ENCODE measurements at regions not wholly inside any gene's neighbourhood (a gene's known extent, or its start where the extent isn't known, plus 50 kb on each side); places are given as distances from the start of the nearest gene placed in this dataset.
"Not testable (repeated sequence)": the region's sequence is repeated elsewhere in the genome, so short reads cannot be mapped to it uniquely, and the experiment has no call there.

- Histone ChIP-seq H3K9ac (no peak overlapping the region), H3K4me3 (no peak overlapping the region), H4K20me1 (no peaks in the 10 kb centered on the region), H3K9me3 (no peaks in the 10 kb centered on the region), H3K4me1 (no peaks in the 10 kb centered on the region), H3K36me3 (no peaks in the 10 kb centered on the region), H3K4me2 (no peak overlapping the region), H3K27ac (no peak overlapping the region), H3K27me3 (no peaks in the 10 kb centered on the region)
- TF ChIP-seq Cebpa-rat (IDR thresholded peaks at IDR 0.05) = no peak
Measured at GRCh38 chr20:26169506-26169905, 472.9 kb upstream of the ZNF337 start.

GRCh38 chr20:26167499-26167898 is 470.8 kb upstream of the ZNF337 start:
- Histone ChIP-seq H3K4me3 (no peak overlapping the region), H3K4me2 (no peak overlapping the region), H3K9ac (no peak overlapping the region), H4K20me1 (no peaks in the 10 kb centered on the region), H3K27me3 (no peaks in the 10 kb centered on the region), H3K27ac (no peak overlapping the region), H3K9me3 (no peaks in the 10 kb centered on the region), H3K4me1 (no peaks in the 10 kb centered on the region), H3K36me3 (no peaks in the 10 kb centered on the region)
- TF ChIP-seq Cebpa-rat (IDR thresholded peaks at IDR 0.05) = no peak

DNA sequence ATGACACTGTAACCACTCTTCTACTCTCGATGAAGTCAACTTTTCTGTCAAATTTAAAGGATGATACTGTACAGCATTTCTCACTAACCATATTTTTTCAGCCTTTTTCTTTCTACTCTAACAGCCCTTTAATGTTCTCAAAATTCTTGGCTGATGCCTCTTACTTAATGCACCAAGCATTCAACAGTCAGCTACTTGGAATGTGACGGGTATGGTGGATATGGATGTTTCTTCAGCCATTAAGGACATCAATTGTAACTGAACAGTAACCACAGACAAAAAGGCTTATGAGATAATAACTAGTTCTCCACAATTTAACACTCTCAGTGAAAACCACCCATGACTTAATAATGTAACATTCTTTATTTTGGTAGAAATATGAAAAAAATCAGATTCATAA is 467.2 kb upstream of the ZNF337 start:
- H3K4me2 ChIP-seq = no peak overlapping the region
- no peaks in the 10 kb centered on the region for H3K36me3 ChIP-seq
- TF ChIP-seq Cebpa-rat (IDR thresholded peaks at IDR 0.05) = no peak
- no peak overlapping the region for H3K9ac ChIP-seq
- H3K4me3 ChIP-seq = no peak overlapping the region
- no peaks in the 10 kb centered on the region for H3K27me3 ChIP-seq
- H3K9me3 ChIP-seq = no peaks in the 10 kb centered on the region
- H3K4me1 ChIP-seq = no peaks in the 10 kb centered on the region
- no peak overlapping the region for H3K27ac ChIP-seq
- H4K20me1 ChIP-seq = no peaks in the 10 kb centered on the region

- not testable (repeated sequence) for H3K9me3 ChIP-seq, H4K20me1 ChIP-seq, H3K4me2 ChIP-seq, H3K4me3 ChIP-seq, H3K27ac ChIP-seq, H3K9ac ChIP-seq, H3K4me1 ChIP-seq, H3K27me3 ChIP-seq, H3K36me3 ChIP-seq
Measured at GRCh38 chr20:26163151-26163550, 466.5 kb upstream of the ZNF337 start.

GRCh38 chr20:26161741-26162140 is 465.1 kb upstream of the ZNF337 start:
- H3K4me3 ChIP-seq, H4K20me1 ChIP-seq, H3K4me1 ChIP-seq, H3K27ac ChIP-seq, H3K9me3 ChIP-seq, H3K4me2 ChIP-seq, H3K27me3 ChIP-seq, H3K36me3 ChIP-seq, H3K9ac ChIP-seq: not testable (repeated sequence)

DNA sequence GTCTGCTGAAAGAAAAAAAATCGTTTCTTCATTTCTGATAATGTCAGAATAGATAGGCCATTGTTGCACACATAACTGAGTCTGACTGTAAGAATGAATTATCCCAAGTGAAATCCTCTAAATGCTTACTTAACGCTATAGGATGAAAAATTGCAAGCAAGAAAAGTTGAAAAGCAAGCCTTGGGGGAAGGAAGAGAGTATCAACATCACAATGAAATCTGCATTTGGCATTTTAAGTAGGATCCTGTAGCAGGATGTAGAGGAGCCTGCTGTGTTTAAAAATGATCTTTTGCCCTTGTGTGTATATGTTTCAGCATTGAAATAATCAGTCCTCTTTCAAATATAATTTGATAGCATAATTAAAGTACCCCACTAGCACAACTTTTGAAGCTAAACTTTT is 464.3 kb upstream of the ZNF337 start:
- not testable (repeated sequence) for H3K4me3 ChIP-seq, H3K4me2 ChIP-seq, H3K9ac ChIP-seq, H3K27me3 ChIP-seq, H3K9me3 ChIP-seq, H3K4me1 ChIP-seq, H3K36me3 ChIP-seq, H3K27ac ChIP-seq, H4K20me1 ChIP-seq

DNA sequence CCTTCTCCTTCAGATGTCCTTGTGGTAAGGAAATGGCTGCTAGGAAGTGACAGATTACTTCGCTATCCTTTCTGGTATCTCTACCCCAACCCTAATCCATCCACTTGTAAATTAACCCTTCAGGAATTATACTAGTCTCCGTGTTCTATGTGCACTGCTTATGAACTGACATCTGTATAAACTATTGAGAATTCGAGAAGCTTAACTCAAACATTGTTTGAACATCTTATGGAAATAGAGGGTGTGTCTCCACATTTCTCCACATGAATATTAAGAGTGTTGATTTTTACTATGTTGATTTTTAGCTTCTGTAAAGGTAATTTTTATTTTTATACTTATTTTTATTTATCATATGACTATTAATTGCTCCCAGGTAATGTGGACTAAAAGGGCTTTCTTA is 457.6 kb upstream of the ZNF337 start:
- H3K9me3 ChIP-seq = no peaks in the 10 kb centered on the region
- no peak overlapping the region for H3K9ac ChIP-seq
- H3K4me3 ChIP-seq = no peak overlapping the region
- H3K27ac ChIP-seq = no peak overlapping the region
- no peaks in the 10 kb centered on the region for H3K4me1 ChIP-seq
- TF ChIP-seq Cebpa-rat (IDR thresholded peaks at IDR 0.05) = no peak
- no peaks in the 10 kb centered on the region for H4K20me1 ChIP-seq
- no peak overlapping the region for H3K4me2 ChIP-seq
- no peaks in the 10 kb centered on the region for H3K36me3 ChIP-seq
- no peaks in the 10 kb centered on the region for H3K27me3 ChIP-seq

DNA sequence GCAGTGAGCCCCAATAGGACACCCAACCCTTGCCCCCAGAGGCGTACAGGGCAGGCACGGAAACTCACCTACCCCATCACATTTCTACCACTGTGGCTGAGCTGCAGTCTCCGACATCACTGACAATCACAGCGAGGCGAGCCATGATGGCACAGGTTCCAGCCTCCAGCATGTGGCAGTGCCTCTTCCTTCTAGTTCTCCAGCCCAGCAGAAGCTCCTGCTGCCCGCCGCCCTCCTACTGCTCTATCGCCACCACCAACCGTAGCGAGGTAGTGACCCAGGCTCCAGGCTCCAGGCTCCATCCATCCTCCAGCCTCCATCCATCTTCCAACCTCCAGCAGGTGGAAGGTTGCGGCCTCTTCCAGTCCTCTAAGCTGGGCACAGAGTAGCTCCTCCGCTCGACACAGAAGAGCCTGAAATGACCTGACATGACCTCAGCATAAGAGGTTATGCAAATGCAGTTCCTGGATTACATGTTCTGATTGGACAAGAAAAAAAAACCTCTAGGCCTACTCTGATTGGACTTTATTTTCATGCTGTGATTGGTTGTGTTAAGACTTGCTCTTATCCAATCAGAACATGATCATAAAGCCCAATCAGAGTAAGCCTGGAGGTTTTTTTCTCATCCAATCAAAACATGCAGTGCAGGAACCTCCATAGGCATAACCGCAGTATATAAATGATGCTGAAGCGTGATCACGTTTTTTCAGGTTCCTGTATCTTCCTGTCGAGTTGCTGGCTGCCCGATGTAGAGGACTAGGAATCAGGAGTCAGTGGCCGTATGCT is 438.9 kb upstream of the ZNF337 start:
- H3K9ac ChIP-seq = no peak overlapping the region
- H3K4me1 ChIP-seq = no peaks in the 10 kb centered on the region
- no peak for TF ChIP-seq Cebpa-rat (IDR thresholded peaks at IDR 0.05)
- no peak overlapping the region for H3K4me3 ChIP-seq
- no peaks in the 10 kb centered on the region for H4K20me1 ChIP-seq
- H3K4me2 ChIP-seq = no peak overlapping the region
- H3K27ac ChIP-seq = no peak overlapping the region
- H3K36me3 ChIP-seq = no peaks in the 10 kb centered on the region
- no peaks in the 10 kb centered on the region for H3K27me3 ChIP-seq
- H3K9me3 ChIP-seq = no peaks in the 10 kb centered on the region

DNA sequence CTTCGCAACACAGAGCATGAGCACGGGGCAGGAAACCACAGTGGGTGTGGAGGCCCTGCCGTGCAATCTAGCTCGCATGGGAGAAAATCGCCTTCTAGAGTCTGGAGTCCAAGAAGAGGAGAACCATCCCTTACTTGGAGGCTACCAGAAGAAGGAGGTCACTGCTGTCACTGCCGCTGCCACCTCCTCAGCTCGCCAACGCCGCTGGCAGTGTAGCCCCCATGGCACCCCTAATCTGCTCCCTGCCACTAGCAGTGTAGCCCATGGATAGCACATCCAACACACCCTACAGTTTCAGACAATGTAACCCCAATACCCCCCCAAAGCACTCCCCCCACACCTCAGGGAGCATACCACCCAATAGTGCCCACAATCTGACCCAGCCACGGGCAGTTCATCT is 438.0 kb upstream of the ZNF337 start:
- Histone ChIP-seq H3K4me3 (no peak overlapping the region), H3K27me3 (no peaks in the 10 kb centered on the region), H3K4me2 (no peak overlapping the region), H3K9ac (no peak overlapping the region), H3K4me1 (no peaks in the 10 kb centered on the region), H3K36me3 (no peaks in the 10 kb centered on the region), H3K27ac (no peak overlapping the region), H4K20me1 (no peaks in the 10 kb centered on the region), H3K9me3 (no peaks in the 10 kb centered on the region)
- TF ChIP-seq Cebpa-rat (IDR thresholded peaks at IDR 0.05) = no peak

GRCh38 chr20:26133794-26134193 is 437.1 kb upstream of the ZNF337 start:
- H3K27me3 ChIP-seq = not testable (repeated sequence)

GRCh38 chr20:26120920-26121319 is 424.3 kb upstream of the ZNF337 start:
- H3K4me3 ChIP-seq, H4K20me1 ChIP-seq, H3K9ac ChIP-seq, H3K4me1 ChIP-seq, H3K27me3 ChIP-seq, H3K36me3 ChIP-seq, H3K4me2 ChIP-seq, H3K27ac ChIP-seq, H3K9me3 ChIP-seq: not testable (repeated sequence)

More at GRCh38 chr20:26133794-26134193, 437.1 kb upstream of the ZNF337 start:
- not testable (repeated sequence) for H3K9ac ChIP-seq, H4K20me1 ChIP-seq, H3K36me3 ChIP-seq, H3K4me2 ChIP-seq, H3K4me1 ChIP-seq, H3K27ac ChIP-seq, H3K4me3 ChIP-seq, H3K9me3 ChIP-seq

- not testable (repeated sequence) for H3K4me1 ChIP-seq, H3K9me3 ChIP-seq, H3K27ac ChIP-seq, H4K20me1 ChIP-seq, H3K4me2 ChIP-seq, H3K27me3 ChIP-seq, H3K4me3 ChIP-seq, H3K9ac ChIP-seq, H3K36me3 ChIP-seq
Measured at GRCh38 chr20:26094498-26094897, 397.8 kb upstream of the ZNF337 start.

DNA sequence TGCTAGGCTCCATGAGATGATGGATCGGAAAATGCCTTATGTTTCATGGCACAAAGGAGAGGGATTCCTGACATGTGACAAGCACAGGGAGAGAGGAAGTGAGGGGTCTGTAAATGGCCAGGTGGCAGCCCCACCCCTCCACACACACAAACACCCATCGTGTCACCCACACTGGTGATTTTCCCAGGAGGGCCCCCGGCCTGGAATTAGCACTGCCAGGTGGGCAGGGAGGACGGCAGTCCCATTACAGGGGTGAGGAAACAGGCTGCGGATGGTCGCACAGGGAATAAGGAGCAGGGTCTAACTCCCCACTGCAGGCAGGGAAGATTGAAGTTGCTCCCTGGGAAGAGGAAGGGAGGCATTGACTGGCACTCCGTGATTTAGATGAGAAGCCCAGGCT is 395.3 kb upstream of the ZNF337 start:
- H3K9me3 ChIP-seq, H4K20me1 ChIP-seq, H3K4me2 ChIP-seq, H3K4me3 ChIP-seq, H3K4me1 ChIP-seq, H3K36me3 ChIP-seq, H3K9ac ChIP-seq, H3K27ac ChIP-seq, H3K27me3 ChIP-seq: not testable (repeated sequence)

DNA sequence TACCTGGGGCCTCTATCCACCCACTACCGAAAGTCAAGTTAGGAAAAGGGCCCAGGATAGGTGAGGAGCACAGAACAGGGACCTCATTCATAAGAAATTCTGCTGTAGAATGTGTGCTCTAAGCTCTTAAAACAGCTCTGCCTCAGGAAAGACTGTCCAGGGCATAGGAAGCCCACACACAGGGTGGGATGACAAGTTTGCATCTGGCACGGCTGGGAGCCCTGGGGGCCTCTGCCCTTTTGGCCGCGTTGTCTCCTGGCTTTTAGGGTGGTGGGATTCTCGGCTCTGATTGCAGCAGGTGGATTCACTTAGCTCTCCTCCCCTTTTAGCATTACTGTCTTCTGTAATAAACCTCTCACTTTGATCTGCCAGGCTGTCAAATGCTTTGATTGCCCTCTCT is 389.5 kb upstream of the ZNF337 start:
- H3K4me1 ChIP-seq, H3K9me3 ChIP-seq, H3K9ac ChIP-seq, H3K36me3 ChIP-seq, H4K20me1 ChIP-seq, H3K4me2 ChIP-seq, H3K4me3 ChIP-seq, H3K27me3 ChIP-seq, H3K27ac ChIP-seq: not testable (repeated sequence)

DNA sequence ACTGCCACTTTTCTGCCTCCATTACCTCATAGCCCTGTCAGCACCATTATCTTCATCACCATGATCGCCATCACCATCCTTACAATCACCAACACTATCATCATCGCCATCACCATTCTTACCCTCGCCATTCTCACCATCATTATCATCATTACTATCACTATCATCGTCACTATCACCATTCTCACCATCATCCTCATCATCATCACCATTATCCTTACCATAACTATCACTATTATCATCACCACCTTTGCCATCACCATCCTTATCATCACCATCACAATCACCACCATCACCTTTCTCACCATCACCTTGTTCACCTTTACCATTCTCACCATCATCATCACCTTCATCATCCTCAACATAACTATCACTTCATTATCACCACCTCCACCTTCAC is 377.3 kb upstream of the ZNF337 start:
- not testable (repeated sequence) for H3K9ac ChIP-seq, H3K4me1 ChIP-seq, H3K4me3 ChIP-seq, H3K9me3 ChIP-seq, H4K20me1 ChIP-seq, H3K27me3 ChIP-seq, H3K27ac ChIP-seq, H3K36me3 ChIP-seq, H3K4me2 ChIP-seq
